HG02610 (cell line): ENCODE measurements at regions not wholly inside any gene's neighbourhood (a gene's known extent, or its start where the extent isn't known, plus 50 kb on each side); places are given as distances from the start of the nearest gene placed in this dataset.
A peak's percentile ranks its signal among the peaks of the same experiment; 100 is the strongest.
"Not testable (repeated sequence)": the region's sequence is repeated elsewhere in the genome, so short reads cannot be mapped to it uniquely, and the experiment has no call there.

ENCODE experiments used
- ATAC-seq: cut with Tn5 transposase; IDR thresholded peaks from one replicate; pipeline ENCODE4 v1.9.1; 2021; ENCODE audit warnings: mild to moderate bottlenecking, moderate library complexity; ENCODE audit not compliant: unreplicated experiment

GRCh38 chr1:168422203-168422847 is 121.5 kb downstream of the XCL2 start:
- ATAC-seq: no peak

GRCh38 chr1:168421399-168422004 is 122.3 kb downstream of the XCL2 start:
- ATAC-seq: no peak

GRCh38 chr1:168420177-168420576 is 123.6 kb downstream of the XCL2 start:
- ATAC-seq: no peak

GRCh38 chr1:168419736-168420135 is 124.1 kb downstream of the XCL2 start:
- ATAC-seq: no peak

- no peak for ATAC-seq
Observed at GRCh38 chr1:168416220-168416619, 127.6 kb downstream of the XCL2 start.

- no peak for ATAC-seq
Observed at GRCh38 chr1:168414914-168415313, 128.9 kb downstream of the XCL2 start.

GRCh38 chr1:168410464-168410863 is 129.8 kb downstream of the TBX19 start:
- no peak for ATAC-seq

- peak; percentile 84 for ATAC-seq
Observed at GRCh38 chr1:168408884-168409283, 128.2 kb downstream of the TBX19 start.

GRCh38 chr1:168408539-168408865 is 127.8 kb downstream of the TBX19 start:
- no peak for ATAC-seq

- no peak for ATAC-seq
Observed at GRCh38 chr1:168407832-168408538, 127.3 kb downstream of the TBX19 start.

- no peak for ATAC-seq
Observed at GRCh38 chr1:168405906-168406549, 125.4 kb downstream of the TBX19 start.

- ATAC-seq: no peak
Observed at GRCh38 chr1:168403140-168403539, 122.5 kb downstream of the TBX19 start.

- not testable (repeated sequence) for ATAC-seq
Observed at GRCh38 chr1:168402466-168402865, 121.8 kb downstream of the TBX19 start.

- no peak for ATAC-seq
Observed at GRCh38 chr1:168401341-168401740, 120.7 kb downstream of the TBX19 start.

- no peak for ATAC-seq
Observed at GRCh38 chr1:168400139-168400538, 119.5 kb downstream of the TBX19 start.

GRCh38 chr1:168397806-168398205 is 117.1 kb downstream of the TBX19 start:
- ATAC-seq: no peak

GRCh38 chr1:168396940-168397684 is 116.4 kb downstream of the TBX19 start:
- ATAC-seq: no peak

- ATAC-seq: no peak
Observed at GRCh38 chr1:168396508-168396907, 115.8 kb downstream of the TBX19 start.

GRCh38 chr1:168394858-168395257 is 114.2 kb downstream of the TBX19 start:
- no peak for ATAC-seq

GRCh38 chr1:168392958-168393549 is 112.4 kb downstream of the TBX19 start:
- no peak for ATAC-seq
